K562 (cell line): ENCODE measurements at regions not wholly inside any gene's neighbourhood (a gene's known extent, or its start where the extent isn't known, plus 50 kb on each side); places are given as distances from the start of the nearest gene placed in this dataset.
A peak's percentile ranks its signal among the peaks of the same experiment; 100 is the strongest.

Experiments used
- ATAC-seq: fragments of 200-7000 bp; cut with Tn5 transposase; 3 replicates; pipeline ENCODE4 v1.9.1; 2020; ENCODE audit warnings: moderate library complexity
- BruUV-seq: library from RNA; stranded (reverse); fragments of 400-500 nt; replicated peaks from 2 replicates; lab custom pipeline; 2021; lab: Mats Ljungman, UMichigan
- CTCF ChIA-PET: fragments of 300-600 bp; formaldehyde crosslinking; extraction: SDS; loops from one replicate; lab custom pipeline; 2021; ENCODE audit warnings: low intra/inter-chr PET ratio; lab: Yijun Ruan, JAX
- POLR2A ChIA-PET: fragments of 300-600, 350-650 bp; sonication (Branson Sonifier 250); formaldehyde crosslinking; extraction: SDS; loops from one replicate; lab custom pipeline; 2021; ENCODE audit warnings: antibody characterized with exemption, inconsistent platforms; lab: Yijun Ruan, JAX
- DNase-seq, 4 experiments: peaks; one replicate each; pipeline versions ENCODE4 v3.0.0 to v3.0.0-alpha.2; 2011 to 2018; ENCODE audit warnings: low spot score in 3 of 4, mixed read lengths in 3 of 4; ENCODE audit errors: extremely low read depth in 1 of 4
- FAIRE-seq: peaks from 2 replicates; lab custom pipeline; 2011; peaks lifted over from hg19 to GRCh38; lab: Jason Lieb, UNC
- H2AFZ ChIP-seq: 2 replicates; pipeline ENCODE4 v1.6.0; 2011; ENCODE audit warnings: low read depth, low read length, control low read depth, inconsistent platforms
- H3K27ac ChIP-seq: fragments of 200-600 bp; 3 replicates; pipeline ENCODE4 v1.8.0; 2011; ENCODE audit warnings: low read depth, mild to moderate bottlenecking, control low read depth, inconsistent platforms, low read length, moderate library complexity, mixed read lengths; ENCODE audit errors: extremely low read depth
- H3K27me3 ChIP-seq, 2 experiments: fragments of 300-600 bp in 1 of 2; 2 replicates in 1 of 2; 3 replicates in 1 of 2; pipeline versions ENCODE4 v1.6.0 to v1.8.0; 2011; ENCODE audit warnings: inconsistent platforms in 2 of 2, low read length in 2 of 2, mild to moderate bottlenecking in 1 of 2, mixed read lengths in 1 of 2, moderate library complexity in 1 of 2; ENCODE audit not compliant: control insufficient read depth in 2 of 2, insufficient read depth in 2 of 2
- H3K36me3 ChIP-seq: fragments of 300-600 bp; 3 replicates; pipeline ENCODE4 v1.8.0; 2011; ENCODE audit warnings: mild to moderate bottlenecking, low read length, inconsistent platforms; ENCODE audit not compliant: control insufficient read depth, insufficient read depth
- H3K4me1 ChIP-seq, 2 experiments: fragments of 200-600 bp in 1 of 2; replicated peaks in 1 of 2; 2 replicates in 1 of 2; 3 replicates in 1 of 2; pipeline versions ENCODE4 v1.5.1 to v1.8.0; 2011; ENCODE audit warnings: inconsistent platforms in 2 of 2, low read length in 2 of 2, mild to moderate bottlenecking in 1 of 2, mixed read lengths in 1 of 2, moderate library complexity in 1 of 2; ENCODE audit not compliant: control insufficient read depth in 2 of 2, insufficient read depth in 2 of 2
- H3K4me2 ChIP-seq: 2 replicates; pipeline ENCODE4 v1.6.1; 2011; ENCODE audit warnings: low read length, control low read depth, inconsistent platforms, mixed read lengths; ENCODE audit not compliant: insufficient read depth
- H3K4me3 ChIP-seq: fragments of 200-600 bp; sonication (generic), shearing (Covaris generic); 2 replicates; pipeline ENCODE4 v1.5.1; 2016; ENCODE audit warnings: control low read depth, inconsistent platforms
- H3K79me2 ChIP-seq: fragments of 200-600 bp; 3 replicates; pipeline ENCODE4 v1.8.0; 2011; ENCODE audit warnings: low read length, inconsistent platforms; ENCODE audit not compliant: control insufficient read depth, insufficient read depth
- H3K9ac ChIP-seq, 2 experiments: 2 replicates each; pipeline versions ENCODE4 v1.6.0 to v1.6.1; 2011; ENCODE audit warnings: low read depth in 2 of 2, low read length in 2 of 2, control low read depth in 1 of 2, inconsistent platforms in 1 of 2, mild to moderate bottlenecking in 1 of 2, mixed read lengths in 1 of 2; ENCODE audit not compliant: insufficient read depth in 1 of 2
- H3K9me1 ChIP-seq: one replicate; pipeline ENCODE4 v1.6.0; 2011; ENCODE audit warnings: inconsistent platforms, mild to moderate bottlenecking, low read length, moderate library complexity; ENCODE audit not compliant: control insufficient read depth, insufficient read depth
- H3K9me3 ChIP-seq: replicated peaks from 2 replicates; pipeline ENCODE4 v1.5.1; 2011; ENCODE audit warnings: low read depth, low read length, inconsistent platforms; ENCODE audit not compliant: control insufficient read depth, insufficient read depth
- H4K20me1 ChIP-seq: replicated peaks from 2 replicates; pipeline ENCODE4 v1.6.1; 2011; ENCODE audit warnings: low read length, inconsistent platforms, mixed read lengths; ENCODE audit not compliant: control insufficient read depth, insufficient read depth
- C11orf30 ChIP-seq: fragments of 450-650 bp; IDR thresholded peaks from 2 replicates; pipeline ENCODE4 v1.6.1; 2016; ENCODE audit warnings: low read depth, mild to moderate bottlenecking
- ZNF316 ChIP-seq: fragments of 450-650 bp; IDR thresholded peaks from 2 replicates; pipeline ENCODE4 v1.6.1; 2016
- WGBS: fragments of 100-300 bp; shearing (Covaris generic); methylation state at CpG from one replicate; pipeline ENCODE4 v1.1.6; 2016; ENCODE audit warnings: low coverage, mixed read lengths; ENCODE audit not compliant: insufficient coverage; ENCODE audit errors: missing lambda C conversion rate; 5-methylcytosine and 5-hydroxymethylcytosine counted together
- in situ Hi-C: fragments of 300-500 bp; cut with MboI; formaldehyde crosslinking; loops from 4 replicates; pipeline ENCODE4 v1.15.0; 2018; ENCODE audit warnings: inconsistent platforms, mixed read lengths
- intact Hi-C: fragments of 100-400 bp; cut with micrococcal nuclease; formaldehyde crosslinking; loops from 2 replicates; pipeline ENCODE4 v1.14.2; 2022
- TF ChIP-seq, protein P1 (sequence below): fragments of 450-650 bp; IDR thresholded peaks from 2 replicates; pipeline ENCODE4 v1.6.1; 2018; ENCODE audit not compliant: partially characterized antibody

GRCh38 chr6:160818934-160819333, 116.9 kb downstream of the PLG start:
- Histone ChIP-seq H3K4me1 (no peaks in the 10 kb centered on the region), H3K9me1 (no peaks in the 10 kb centered on the region), H4K20me1 (no peaks in the 10 kb centered on the region), H3K9ac (no peak overlapping the region), H3K36me3 (no peaks in the 10 kb centered on the region), H3K9me3 (no peaks in the 10 kb centered on the region; the same call in 1 of the 2 replicates), H3K4me2 (no peak overlapping the region), H3K4me3 (no peak overlapping the region)
- intact Hi-C loops, result no loop called here
- no TSS peak for BruUV-seq
- FAIRE-seq (no peak), ATAC-seq (no peak)
- WGBS, result 4% methylated on average over 1 of the region's 1 CpG
- TF ChIP-seq, protein P1, sequence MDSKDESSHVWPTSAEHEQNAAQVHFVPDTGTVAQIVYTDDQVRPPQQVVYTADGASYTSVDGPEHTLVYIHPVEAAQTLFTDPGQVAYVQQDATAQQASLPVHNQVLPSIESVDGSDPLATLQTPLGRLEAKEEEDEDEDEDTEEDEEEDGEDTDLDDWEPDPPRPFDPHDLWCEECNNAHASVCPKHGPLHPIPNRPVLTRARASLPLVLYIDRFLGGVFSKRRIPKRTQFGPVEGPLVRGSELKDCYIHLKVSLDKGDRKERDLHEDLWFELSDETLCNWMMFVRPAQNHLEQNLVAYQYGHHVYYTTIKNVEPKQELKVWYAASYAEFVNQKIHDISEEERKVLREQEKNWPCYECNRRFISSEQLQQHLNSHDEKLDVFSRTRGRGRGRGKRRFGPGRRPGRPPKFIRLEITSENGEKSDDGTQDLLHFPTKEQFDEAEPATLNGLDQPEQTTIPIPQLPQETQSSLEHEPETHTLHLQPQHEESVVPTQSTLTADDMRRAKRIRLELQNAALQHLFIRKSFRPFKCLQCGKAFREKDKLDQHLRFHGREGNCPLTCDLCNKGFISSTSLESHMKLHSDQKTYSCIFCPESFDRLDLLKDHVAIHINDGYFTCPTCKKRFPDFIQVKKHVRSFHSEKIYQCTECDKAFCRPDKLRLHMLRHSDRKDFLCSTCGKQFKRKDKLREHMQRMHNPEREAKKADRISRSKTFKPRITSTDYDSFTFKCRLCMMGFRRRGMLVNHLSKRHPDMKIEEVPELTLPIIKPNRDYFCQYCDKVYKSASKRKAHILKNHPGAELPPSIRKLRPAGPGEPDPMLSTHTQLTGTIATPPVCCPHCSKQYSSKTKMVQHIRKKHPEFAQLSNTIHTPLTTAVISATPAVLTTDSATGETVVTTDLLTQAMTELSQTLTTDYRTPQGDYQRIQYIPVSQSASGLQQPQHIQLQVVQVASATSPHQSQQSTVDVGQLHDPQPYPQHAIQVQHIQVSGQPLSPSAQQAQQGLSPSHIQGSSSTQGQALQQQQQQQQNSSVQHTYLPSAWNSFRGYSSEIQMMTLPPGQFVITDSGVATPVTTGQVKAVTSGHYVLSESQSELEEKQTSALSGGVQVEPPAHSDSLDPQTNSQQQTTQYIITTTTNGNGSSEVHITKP, result no peak
- TF ChIP-seq C11orf30 (peak; percentile 37; the same call in 1 of the 2 replicates), ZNF316 (peak; percentile 65)
- TF ChIP-seq, all 486 proteins: peak for 2
- Histone ChIP-seq H3K79me2 (no peaks in the 10 kb centered on the region), H3K27ac (no peak overlapping the region), H2AFZ (no peak overlapping the region), H3K27me3 (no peaks in the 10 kb centered on the region)
- in situ Hi-C loops, result no loop called here
- DNase-seq, result no peak
- ChIA-PET CTCF (no interaction called here), POLR2A (interaction anchor here (0.9 kb wide), 1 partner anchor 9 kb away, joined by 3 read pairs; no protein-coding TSS in a partner anchor)
